ENCODE measurements at regions not wholly inside any gene's neighbourhood (a gene's known extent, or its start where the extent isn't known, plus 50 kb on each side); places are given as distances from the start of the nearest gene placed in this dataset.

DNA sequence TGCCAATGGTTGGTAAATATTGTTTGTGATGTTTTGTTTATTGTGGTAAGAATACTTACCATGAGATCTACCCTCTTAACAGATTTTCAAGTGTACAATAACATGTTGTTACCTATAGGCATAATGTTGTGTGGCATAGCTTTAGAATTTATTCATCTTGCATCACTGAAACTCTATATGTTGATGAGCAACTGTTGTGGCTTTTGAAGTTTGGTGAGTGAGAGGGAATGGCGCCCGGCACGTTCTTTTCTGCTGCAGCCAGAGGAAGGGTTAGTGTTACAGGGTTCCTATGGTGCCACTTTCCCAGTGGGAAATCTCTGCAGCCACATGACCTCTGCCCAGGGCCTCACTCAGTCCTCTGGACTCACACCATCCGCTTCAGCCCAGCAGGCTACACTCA, 342.5 kb upstream of the ADGRL2 start:
- no peak overlapping the region for H3K4me3 ChIP-seq
- no peak for DNase-seq
- no peaks in the 10 kb centered on the region for H3K9me3 ChIP-seq (replicated peaks in 1 of 3)
- intact Hi-C loops (cut with DNase I), result no loop called here
- WGBS, 4 donors, result 69 to 97% (median 71%) methylated on average over 3 to 4 of the region's 4 CpGs
- no peak overlapping the region for H3K27ac ChIP-seq
- peaks cover 0 to under 1% of the 10 kb centered on the region in 2 donors for H3K4me1 ChIP-seq (replicated peaks in 1 of 2)
- no peak for TF ChIP-seq POLR2A (IDR thresholded peaks at IDR 0.05)
- TF ChIP-seq, protein P1, sequence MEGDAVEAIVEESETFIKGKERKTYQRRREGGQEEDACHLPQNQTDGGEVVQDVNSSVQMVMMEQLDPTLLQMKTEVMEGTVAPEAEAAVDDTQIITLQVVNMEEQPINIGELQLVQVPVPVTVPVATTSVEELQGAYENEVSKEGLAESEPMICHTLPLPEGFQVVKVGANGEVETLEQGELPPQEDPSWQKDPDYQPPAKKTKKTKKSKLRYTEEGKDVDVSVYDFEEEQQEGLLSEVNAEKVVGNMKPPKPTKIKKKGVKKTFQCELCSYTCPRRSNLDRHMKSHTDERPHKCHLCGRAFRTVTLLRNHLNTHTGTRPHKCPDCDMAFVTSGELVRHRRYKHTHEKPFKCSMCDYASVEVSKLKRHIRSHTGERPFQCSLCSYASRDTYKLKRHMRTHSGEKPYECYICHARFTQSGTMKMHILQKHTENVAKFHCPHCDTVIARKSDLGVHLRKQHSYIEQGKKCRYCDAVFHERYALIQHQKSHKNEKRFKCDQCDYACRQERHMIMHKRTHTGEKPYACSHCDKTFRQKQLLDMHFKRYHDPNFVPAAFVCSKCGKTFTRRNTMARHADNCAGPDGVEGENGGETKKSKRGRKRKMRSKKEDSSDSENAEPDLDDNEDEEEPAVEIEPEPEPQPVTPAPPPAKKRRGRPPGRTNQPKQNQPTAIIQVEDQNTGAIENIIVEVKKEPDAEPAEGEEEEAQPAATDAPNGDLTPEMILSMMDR (IDR thresholded peaks at IDR 0.05), result no peak
- no peaks in the 10 kb centered on the region for H3K27me3 ChIP-seq
- H3K36me3 ChIP-seq (replicated peaks in 1 of 2), result no peaks in the 10 kb centered on the region

DNA sequence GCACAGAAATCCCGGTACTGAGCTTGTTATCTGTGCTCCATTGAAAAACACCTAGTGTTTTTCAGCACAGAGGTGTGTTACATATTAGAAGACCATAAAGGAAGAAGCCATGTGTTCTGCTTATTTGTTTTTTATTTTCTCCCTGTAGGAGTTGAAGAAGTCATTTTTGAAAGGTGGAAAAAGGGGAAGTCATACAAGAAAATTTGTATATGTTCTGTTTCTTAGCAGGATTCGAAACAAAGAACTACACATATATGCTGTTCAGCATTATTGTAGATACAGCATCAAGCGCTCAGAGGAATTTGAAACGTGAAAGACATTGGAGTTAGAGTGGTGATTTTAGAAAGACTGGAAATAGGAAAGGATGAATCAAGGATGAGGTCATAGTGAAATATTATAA, 345.3 kb upstream of the ADGRL2 start:
- WGBS, 4 donors, result 82 to 89% (median 86%) methylated on average over 4 of the region's 4 CpGs
- intact Hi-C loops (cut with DNase I), result no loop called here
- H3K9me3 ChIP-seq (replicated peaks in 1 of 3), result no peaks in the 10 kb centered on the region
- H3K36me3 ChIP-seq (replicated peaks in 1 of 2), result no peaks in the 10 kb centered on the region
- no peak for DNase-seq
- no peak for TF ChIP-seq POLR2A (IDR thresholded peaks at IDR 0.05)
- TF ChIP-seq, protein P1 (IDR thresholded peaks at IDR 0.05), result no peak
- no peak overlapping the region for H3K4me3 ChIP-seq
- H3K4me1 ChIP-seq (replicated peaks in 1 of 2), result no peaks in the 10 kb centered on the region
- no peak overlapping the region for H3K27ac ChIP-seq
- no peaks in the 10 kb centered on the region for H3K27me3 ChIP-seq

DNA sequence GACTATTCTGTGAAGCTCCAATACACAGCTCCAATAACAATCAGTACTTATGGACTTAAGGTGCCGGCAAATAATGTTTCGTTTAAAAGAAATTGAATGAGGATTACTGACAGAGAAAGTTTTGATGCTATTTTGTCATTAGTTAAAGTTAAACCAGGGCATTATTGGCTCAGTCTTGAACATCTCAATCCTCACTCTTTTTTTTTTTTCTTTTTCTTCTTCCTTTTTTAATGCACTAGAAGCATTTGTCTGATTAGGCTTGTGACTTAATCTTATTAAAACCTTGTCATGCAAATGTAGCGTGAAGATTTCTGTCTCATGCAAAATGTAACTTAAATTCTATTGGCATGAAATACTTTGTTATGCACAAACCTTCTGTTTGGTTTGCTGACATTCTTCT, 346.8 kb upstream of the ADGRL2 start:
- DNase-seq, result no peak
- Histone ChIP-seq H3K27ac (no peak overlapping the region), H3K9me3 (replicated peaks in 1 of 3) (no peaks in the 10 kb centered on the region), H3K4me1 (replicated peaks in 1 of 2) (no peaks in the 10 kb centered on the region), H3K27me3 (no peaks in the 10 kb centered on the region), H3K36me3 (replicated peaks in 1 of 2) (no peaks in the 10 kb centered on the region), H3K4me3 (no peak overlapping the region)
- TF ChIP-seq, protein P1 (IDR thresholded peaks at IDR 0.05), result no peak
- no peak for TF ChIP-seq POLR2A (IDR thresholded peaks at IDR 0.05)
- 94 to 98% (median 98%) methylated on average over 3 of the region's 3 CpGs for WGBS, 4 donors
- intact Hi-C loops (cut with DNase I), result no loop called here

DNA sequence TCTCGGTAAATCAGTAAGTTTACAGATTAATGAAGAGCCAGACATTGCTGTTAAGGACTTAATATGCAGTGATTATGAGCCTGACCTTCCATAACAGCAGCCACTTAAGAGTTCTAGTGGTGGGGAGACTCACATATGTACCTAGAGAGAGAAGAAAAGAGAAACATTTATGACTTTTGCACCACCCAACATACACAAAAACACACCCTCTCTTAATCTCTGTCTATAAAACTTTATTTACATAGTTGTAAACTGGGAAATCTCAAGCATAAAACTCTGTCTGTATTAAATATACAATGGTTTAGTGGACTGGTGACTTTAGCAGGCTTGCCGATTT, 347.4 kb upstream of the ADGRL2 start:
- H3K36me3 ChIP-seq (replicated peaks in 1 of 2), result no peaks in the 10 kb centered on the region
- no peak for TF ChIP-seq POLR2A (IDR thresholded peaks at IDR 0.05)
- TF ChIP-seq, protein P1 (IDR thresholded peaks at IDR 0.05), result no peak
- no peaks in the 10 kb centered on the region for H3K4me1 ChIP-seq (replicated peaks in 1 of 2)
- H3K9me3 ChIP-seq (replicated peaks in 1 of 3), result no peaks in the 10 kb centered on the region
- 89 to 97% (median 92%) methylated on average over 2 of the region's 2 CpGs for WGBS, 4 donors
- DNase-seq, result no peak
- no peak overlapping the region for H3K4me3 ChIP-seq
- H3K27me3 ChIP-seq, result no peaks in the 10 kb centered on the region
- no peak overlapping the region for H3K27ac ChIP-seq
- intact Hi-C loops (cut with DNase I), result no loop called here

All from adrenal gland (tissue), 9 donors.